ENCODE measurements at regions not wholly inside any gene's neighbourhood (a gene's known extent, or its start where the extent isn't known, plus 50 kb on each side); places are given as distances from the start of the nearest gene placed in this dataset.

GRCh38 chr7:115132096-115132495, 210.2 kb downstream of the MDFIC start:
- no peak for TF ChIP-seq CTCF (conservative IDR thresholded peaks at IDR 0.05)

GRCh38 chr7:115128154-115128553, 206.3 kb downstream of the MDFIC start:
- TF ChIP-seq CTCF (conservative IDR thresholded peaks at IDR 0.05) = no peak
- H3K27ac ChIP-seq = peak overlapping the region; percentile 28; the same call in 1 of the 2 replicates

More at GRCh38 chr7:115132096-115132495, 210.2 kb downstream of the MDFIC start:
- H3K27ac ChIP-seq = no peak overlapping the region

GRCh38 chr7:115127399-115128021, 205.6 kb downstream of the MDFIC start:
- TF ChIP-seq CTCF (conservative IDR thresholded peaks at IDR 0.05) = no peak
- peak overlapping the region; percentile 28; the same call in 1 of the 2 replicates for H3K27ac ChIP-seq

GRCh38 chr7:115125750-115126149, 203.9 kb downstream of the MDFIC start:
- no peak for TF ChIP-seq CTCF (conservative IDR thresholded peaks at IDR 0.05)
- no peak overlapping the region for H3K27ac ChIP-seq

GRCh38 chr7:115125312-115125711, 203.4 kb downstream of the MDFIC start:
- TF ChIP-seq CTCF (conservative IDR thresholded peaks at IDR 0.05) = no peak
- H3K27ac ChIP-seq = no peak overlapping the region

GRCh38 chr7:115124409-115124939, 202.6 kb downstream of the MDFIC start:
- no peak for TF ChIP-seq CTCF (conservative IDR thresholded peaks at IDR 0.05)
- no peak overlapping the region for H3K27ac ChIP-seq

GRCh38 chr7:115123441-115123840, 201.5 kb downstream of the MDFIC start:
- no peak overlapping the region for H3K27ac ChIP-seq
- no peak for TF ChIP-seq CTCF (conservative IDR thresholded peaks at IDR 0.05)

Measured in VCaP (cell line).